A673 (cell line): ENCODE measurements at regions not wholly inside any gene's neighbourhood (a gene's known extent, or its start where the extent isn't known, plus 50 kb on each side); places are given as distances from the start of the nearest gene placed in this dataset.

Experiments used
- BruUV-seq: library from RNA; stranded (reverse); fragments of 400-500 nt; replicated peaks from 2 replicates; lab custom pipeline; 2021; lab: Mats Ljungman, UMichigan
- CTCF ChIA-PET: fragments of 300-600 bp; sonication (Branson Sonifier 250); formaldehyde crosslinking; loops from one replicate; lab custom pipeline; 2022; ENCODE audit warnings: antibody characterized with exemption; lab: Charles Lee
- POLR2A ChIA-PET: fragments of 300-600 bp; sonication (Branson Sonifier 250); formaldehyde crosslinking; loops from one replicate; lab custom pipeline; 2022; ENCODE audit warnings: antibody characterized with exemption; ENCODE audit not compliant: low non-redundant PET; lab: Charles Lee
- DNase-seq: peaks from one replicate; pipeline ENCODE4 v3.0.0-alpha.2; 2015; ENCODE audit warnings: low spot score
- H3K27ac ChIP-seq: fragments of 200-600 bp; sonication (generic); 2 replicates; pipeline ENCODE4 v1.5.1; 2016; ENCODE audit warnings: mixed run types, low read depth, mild to moderate bottlenecking, mixed read lengths, antibody characterized with exemption, low read length; ENCODE audit not compliant: poor library complexity, severe bottlenecking
- H3K27me3 ChIP-seq: fragments of 200-600 bp; sonication (generic); replicated peaks from 2 replicates; pipeline ENCODE4 v1.6.1; 2017; ENCODE audit warnings: mixed run types, low read depth, mild to moderate bottlenecking, mixed read lengths, antibody characterized with exemption, low read length; ENCODE audit not compliant: insufficient read depth, poor library complexity
- H3K36me3 ChIP-seq: fragments of 200-600 bp; sonication (generic); 2 replicates; pipeline ENCODE4 v1.6.1; 2016; ENCODE audit warnings: mixed run types, mild to moderate bottlenecking, mixed read lengths, antibody characterized with exemption, low read length; ENCODE audit not compliant: insufficient read depth, poor library complexity, severe bottlenecking
- H3K4me1 ChIP-seq: fragments of 200-600 bp; sonication (generic); 2 replicates; pipeline ENCODE4 v1.6.1; 2017; ENCODE audit warnings: mixed run types, mild to moderate bottlenecking, mixed read lengths, antibody characterized with exemption, low read length; ENCODE audit not compliant: insufficient read depth, poor library complexity, severe bottlenecking
- H3K4me3 ChIP-seq: fragments of 200-600 bp; sonication (generic); 2 replicates; pipeline ENCODE4 v1.5.1; 2016; ENCODE audit warnings: low read depth, mixed run types, mild to moderate bottlenecking, mixed read lengths, low read length; ENCODE audit not compliant: poor library complexity, severe bottlenecking
- H3K9me3 ChIP-seq: fragments of 200-600 bp; sonication (generic); 2 replicates; pipeline ENCODE4 v1.6.1; 2016; ENCODE audit warnings: mixed run types, low read depth, mild to moderate bottlenecking, mixed read lengths, antibody characterized with exemption, low read length; ENCODE audit not compliant: poor library complexity, severe bottlenecking
- EZH2 ChIP-seq: fragments of 200-600 bp; sonication (generic); IDR thresholded peaks from 2 replicates; pipeline ENCODE4 v1.6.1; 2017; ENCODE audit warnings: borderline replicate concordance, low read depth, mild to moderate bottlenecking, mixed read lengths, antibody characterized with exemption, low read length; ENCODE audit not compliant: poor library complexity, severe bottlenecking
- intact Hi-C: fragments of 100-400 bp; cut with micrococcal nuclease; formaldehyde crosslinking; loops from one replicate; pipeline ENCODE4 v1.10.0; 2022; ENCODE audit not compliant: unreplicated experiment
- TF ChIP-seq, protein P1 (sequence below): fragments of 300-800, 200-600 bp; sonication (generic); conservative IDR thresholded peaks from 2 replicates; pipeline ENCODE4 v1.5.1; 2017; ENCODE audit warnings: low read depth, mild to moderate bottlenecking, antibody characterized with exemption, low read length, moderate library complexity, mixed read lengths

GRCh38 chr5:4896328-4896727, 243.8 kb upstream of the ADAMTS16 start:
- no peaks in the 10 kb centered on the region for H3K4me1 ChIP-seq
- ChIA-PET CTCF (no interaction called here), POLR2A (no interaction called here)
- BruUV-seq: no TSS peak
- H3K27me3 ChIP-seq: no peaks in the 10 kb centered on the region
- intact Hi-C loops: no loop called here
- no peak for DNase-seq
- H3K27ac ChIP-seq: no peak overlapping the region
- no peaks in the 10 kb centered on the region for H3K36me3 ChIP-seq
- no peaks in the 10 kb centered on the region for H3K9me3 ChIP-seq
- no peak overlapping the region for H3K4me3 ChIP-seq
- TF ChIP-seq EZH2: no peak
- TF ChIP-seq, protein P1, sequence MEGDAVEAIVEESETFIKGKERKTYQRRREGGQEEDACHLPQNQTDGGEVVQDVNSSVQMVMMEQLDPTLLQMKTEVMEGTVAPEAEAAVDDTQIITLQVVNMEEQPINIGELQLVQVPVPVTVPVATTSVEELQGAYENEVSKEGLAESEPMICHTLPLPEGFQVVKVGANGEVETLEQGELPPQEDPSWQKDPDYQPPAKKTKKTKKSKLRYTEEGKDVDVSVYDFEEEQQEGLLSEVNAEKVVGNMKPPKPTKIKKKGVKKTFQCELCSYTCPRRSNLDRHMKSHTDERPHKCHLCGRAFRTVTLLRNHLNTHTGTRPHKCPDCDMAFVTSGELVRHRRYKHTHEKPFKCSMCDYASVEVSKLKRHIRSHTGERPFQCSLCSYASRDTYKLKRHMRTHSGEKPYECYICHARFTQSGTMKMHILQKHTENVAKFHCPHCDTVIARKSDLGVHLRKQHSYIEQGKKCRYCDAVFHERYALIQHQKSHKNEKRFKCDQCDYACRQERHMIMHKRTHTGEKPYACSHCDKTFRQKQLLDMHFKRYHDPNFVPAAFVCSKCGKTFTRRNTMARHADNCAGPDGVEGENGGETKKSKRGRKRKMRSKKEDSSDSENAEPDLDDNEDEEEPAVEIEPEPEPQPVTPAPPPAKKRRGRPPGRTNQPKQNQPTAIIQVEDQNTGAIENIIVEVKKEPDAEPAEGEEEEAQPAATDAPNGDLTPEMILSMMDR: no peak

DNA sequence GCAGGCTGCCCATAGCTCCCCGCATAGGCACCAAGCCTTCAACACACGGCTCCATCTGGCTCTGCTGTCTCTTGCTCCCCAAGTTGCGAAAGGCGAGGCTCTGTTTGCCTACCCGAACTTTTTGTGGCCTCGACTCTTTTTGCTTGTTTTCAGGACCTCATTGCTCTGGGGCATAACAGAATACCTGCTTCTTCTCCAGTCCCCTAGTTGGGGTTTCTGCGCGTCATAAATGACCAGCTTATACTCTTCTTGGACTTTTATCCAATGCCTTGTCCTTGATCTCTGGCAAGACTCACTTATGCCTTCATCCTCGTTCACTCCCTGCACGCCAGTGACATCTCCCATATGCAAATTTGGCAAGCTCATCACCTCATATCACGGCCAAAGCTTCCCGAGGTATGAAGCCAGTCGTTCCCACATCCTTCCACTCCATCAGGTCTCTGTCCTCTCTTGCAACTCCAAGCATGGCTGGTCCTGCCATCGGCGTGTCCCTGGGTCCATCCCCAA, 238.8 kb upstream of the ADAMTS16 start:
- no peaks in the 10 kb centered on the region for H3K36me3 ChIP-seq
- H3K9me3 ChIP-seq: no peaks in the 10 kb centered on the region
- intact Hi-C loops: no loop called here
- H3K27ac ChIP-seq: no peak overlapping the region
- H3K4me3 ChIP-seq: no peak overlapping the region
- ChIA-PET CTCF (no interaction called here), POLR2A (no interaction called here)
- no peak for DNase-seq
- no peak for TF ChIP-seq EZH2
- TF ChIP-seq, protein P1: no peak
- no TSS peak for BruUV-seq
- H3K27me3 ChIP-seq: peaks cover 19% of the 10 kb centered on the region
- H3K4me1 ChIP-seq: no peaks in the 10 kb centered on the region

- H3K36me3 ChIP-seq: no peaks in the 10 kb centered on the region
- no peaks in the 10 kb centered on the region for H3K4me1 ChIP-seq
- no peak overlapping the region for H3K4me3 ChIP-seq
- TF ChIP-seq, protein P1: no peak
- no peak for TF ChIP-seq EZH2
- POLR2A ChIA-PET: no interaction called here
- CTCF ChIA-PET: no interaction called here
- no peaks in the 10 kb centered on the region for H3K9me3 ChIP-seq
- no TSS peak for BruUV-seq
- intact Hi-C loops: no loop called here
- H3K27ac ChIP-seq: no peak overlapping the region
- no peak for DNase-seq
- H3K27me3 ChIP-seq: peaks cover 19% of the 10 kb centered on the region
These were observed 238.2 kb upstream of the ADAMTS16 start for GRCh38 chr5:4901924-4902323.
